ENCODE measurements at regions not wholly inside any gene's neighbourhood (a gene's known extent, or its start where the extent isn't known, plus 50 kb on each side); places are given as distances from the start of the nearest gene placed in this dataset.
"Not testable (repeated sequence)": the region's sequence is repeated elsewhere in the genome, so short reads cannot be mapped to it uniquely, and the experiment has no call there.

GRCh38 chr1:68746378-68746777, 249.5 kb upstream of the DEPDC1 start:
- CTCF ChIA-PET: no interaction called here

GRCh38 chr1:68751723-68752122, 254.8 kb upstream of the DEPDC1 start:
- no peak for TF ChIP-seq CTCF (IDR thresholded peaks at IDR 0.05; ENCODE audit: insufficient read depth, low read length, missing control alignments)
- CTCF ChIA-PET: no interaction called here
- POLR2A ChIA-PET: no interaction called here

More at GRCh38 chr1:68746378-68746777, 249.5 kb upstream of the DEPDC1 start:
- POLR2A ChIA-PET: no interaction called here
- TF ChIP-seq CTCF (IDR thresholded peaks at IDR 0.05; ENCODE audit: insufficient read depth, low read length, missing control alignments): no peak
- H3K4me3 ChIP-seq (ENCODE audit: low read depth, low read length): no peak overlapping the region
- DNase-seq (ENCODE audit: low read depth, low spot score): no peak

GRCh38 chr1:68758666-68759209, 261.9 kb upstream of the DEPDC1 start:
- no peak for DNase-seq (ENCODE audit: low read depth, low spot score)
- ChIA-PET CTCF (no interaction called here), POLR2A (no interaction called here)

More at GRCh38 chr1:68751723-68752122, 254.8 kb upstream of the DEPDC1 start:
- H3K4me3 ChIP-seq (ENCODE audit: low read depth, low read length): no peak overlapping the region
- DNase-seq (ENCODE audit: low read depth, low spot score): no peak

GRCh38 chr1:68767941-68768340, 271.1 kb upstream of the DEPDC1 start:
- POLR2A ChIA-PET: no interaction called here
- CTCF ChIA-PET: no interaction called here
- H3K4me3 ChIP-seq (ENCODE audit: low read depth, low read length): no peak overlapping the region
- no peak for DNase-seq (ENCODE audit: low read depth, low spot score)
- no peak for TF ChIP-seq CTCF (IDR thresholded peaks at IDR 0.05; ENCODE audit: insufficient read depth, low read length, missing control alignments)

More at GRCh38 chr1:68758666-68759209, 261.9 kb upstream of the DEPDC1 start:
- no peak overlapping the region for H3K4me3 ChIP-seq (ENCODE audit: low read depth, low read length)
- TF ChIP-seq CTCF (IDR thresholded peaks at IDR 0.05; ENCODE audit: insufficient read depth, low read length, missing control alignments): no peak

GRCh38 chr1:68770817-68771216, 273.9 kb upstream of the DEPDC1 start:
- no peak for DNase-seq (ENCODE audit: low read depth, low spot score)
- no peak overlapping the region for H3K4me3 ChIP-seq (ENCODE audit: low read depth, low read length)
- TF ChIP-seq CTCF (IDR thresholded peaks at IDR 0.05; ENCODE audit: insufficient read depth, low read length, missing control alignments): no peak
- ChIA-PET CTCF (no interaction called here), POLR2A (no interaction called here)

GRCh38 chr1:68777851-68778250, 281.0 kb upstream of the DEPDC1 start:
- no peak overlapping the region for H3K4me3 ChIP-seq (ENCODE audit: low read depth, low read length)
- ChIA-PET POLR2A (no interaction called here), CTCF (no interaction called here)
- no peak for DNase-seq (ENCODE audit: low read depth, low spot score)
- TF ChIP-seq CTCF (IDR thresholded peaks at IDR 0.05; ENCODE audit: insufficient read depth, low read length, missing control alignments): no peak

- H3K4me3 ChIP-seq (ENCODE audit: low read depth, low read length); CTCF ChIA-PET; DNase-seq (ENCODE audit: low read depth, low spot score); POLR2A ChIA-PET: not testable (repeated sequence)
Measured at GRCh38 chr1:68779841-68780240, 283.0 kb upstream of the DEPDC1 start.
